ENCODE measurements at regions not wholly inside any gene's neighbourhood (a gene's known extent, or its start where the extent isn't known, plus 50 kb on each side); places are given as distances from the start of the nearest gene placed in this dataset.
A peak's percentile ranks its signal among the peaks of the same experiment; 100 is the strongest.

- intact Hi-C loops (cut with DNase I) = no loop called here
- Histone ChIP-seq H3K27ac (ENCODE audit: low read depth in 2 of 2, low read length in 2 of 2) (no peak overlapping the region), H3K36me3 (ENCODE audit: control insufficient read depth in 2 of 3, insufficient read depth in 3 of 3, low read length in 3 of 3) (no peaks in the 10 kb centered on the region), H3K27me3 (ENCODE audit: control insufficient read depth, insufficient read depth, low read length) (no peaks in the 10 kb centered on the region), H3K9ac (ENCODE audit: low read length in 3 of 3) (no peak overlapping the region), H3K9me3 (ENCODE audit: control insufficient read depth in 2 of 3, insufficient read depth in 1 of 3, low read length in 3 of 3) (no peaks in the 10 kb centered on the region), H3K4me3 (ENCODE audit: low read length in 3 of 3) (no peak overlapping the region), H3K4me1 (ENCODE audit: control insufficient read depth in 2 of 3, insufficient read depth in 2 of 3, low read depth in 1 of 3, low read length in 3 of 3) (no peaks in the 10 kb centered on the region)
- no peak for TF ChIP-seq CTCF (IDR thresholded peaks at IDR 0.05; ENCODE audit: borderline replicate concordance, extremely low read depth, insufficient read depth)
- no peak for DNase-seq
- no peak for FAIRE-seq
Observed at GRCh38 chr15:47291767-47292166, 425.5 kb upstream of the SEMA6D start.

GRCh38 chr15:47292638-47293190 lies 424.6 kb upstream of the SEMA6D start:
- H3K4me1 ChIP-seq (ENCODE audit: control insufficient read depth in 2 of 3, insufficient read depth in 2 of 3, low read depth in 1 of 3, low read length in 3 of 3) = no peaks in the 10 kb centered on the region
- no peak overlapping the region for H3K9ac ChIP-seq (ENCODE audit: low read length in 3 of 3)
- TF ChIP-seq CTCF (IDR thresholded peaks at IDR 0.05; ENCODE audit: borderline replicate concordance, extremely low read depth, insufficient read depth) = no peak
- H3K27ac ChIP-seq (ENCODE audit: low read depth in 2 of 2, low read length in 2 of 2) = no peak overlapping the region
- H3K9me3 ChIP-seq (ENCODE audit: control insufficient read depth in 2 of 3, insufficient read depth in 1 of 3, low read length in 3 of 3) = no peaks in the 10 kb centered on the region
- H3K27me3 ChIP-seq (ENCODE audit: control insufficient read depth, insufficient read depth, low read length) = no peaks in the 10 kb centered on the region
- FAIRE-seq = no peak
- DNase-seq = no peak
- H3K36me3 ChIP-seq (ENCODE audit: control insufficient read depth in 2 of 3, insufficient read depth in 3 of 3, low read length in 3 of 3) = no peaks in the 10 kb centered on the region
- intact Hi-C loops (cut with DNase I) = no loop called here
- no peak overlapping the region for H3K4me3 ChIP-seq (ENCODE audit: low read length in 3 of 3)

GRCh38 chr15:47293466-47294162 lies 423.7 kb upstream of the SEMA6D start:
- Histone ChIP-seq H3K27ac (ENCODE audit: low read depth in 2 of 2, low read length in 2 of 2) (no peak overlapping the region), H3K4me1 (ENCODE audit: control insufficient read depth in 2 of 3, insufficient read depth in 2 of 3, low read depth in 1 of 3, low read length in 3 of 3) (no peaks in the 10 kb centered on the region), H3K9ac (ENCODE audit: low read length in 3 of 3) (no peak overlapping the region), H3K27me3 (ENCODE audit: control insufficient read depth, insufficient read depth, low read length) (no peaks in the 10 kb centered on the region), H3K9me3 (ENCODE audit: control insufficient read depth in 2 of 3, insufficient read depth in 1 of 3, low read length in 3 of 3) (no peaks in the 10 kb centered on the region), H3K36me3 (ENCODE audit: control insufficient read depth in 2 of 3, insufficient read depth in 3 of 3, low read length in 3 of 3) (no peaks in the 10 kb centered on the region), H3K4me3 (ENCODE audit: low read length in 3 of 3) (no peak overlapping the region)
- intact Hi-C loops (cut with DNase I) = no loop called here
- no peak for TF ChIP-seq CTCF (IDR thresholded peaks at IDR 0.05; ENCODE audit: borderline replicate concordance, extremely low read depth, insufficient read depth)
- DNase-seq = peak in 4 of 5 donors; percentile 10 to 69 (median 35)
- no peak for FAIRE-seq
